ENCODE measurements at regions not wholly inside any gene's neighbourhood (a gene's known extent, or its start where the extent isn't known, plus 50 kb on each side); places are given as distances from the start of the nearest gene placed in this dataset.
"Not testable (repeated sequence)": the region's sequence is repeated elsewhere in the genome, so short reads cannot be mapped to it uniquely, and the experiment has no call there.

GRCh38 chr7:47056731-47057130 is 525.2 kb downstream of the TNS3 start:
- Histone ChIP-seq H3K27ac (ENCODE audit: insufficient read depth, low read length) (no peak overlapping the region), H4K8ac (ENCODE audit: low read depth in 2 of 2, low read length in 2 of 2) (no peak overlapping the region), H2BK120ac (ENCODE audit: low read depth, low read length) (no peak overlapping the region), H2BK5ac (ENCODE audit: low read depth, low read length, poor library complexity, severe bottlenecking) (no peak overlapping the region), H3K4ac (ENCODE audit: low read depth, low read length) (no peak overlapping the region), H4K20me1 (ENCODE audit: insufficient read depth, low read length) (no peaks in the 10 kb centered on the region), H2AFZ (replicated peaks; ENCODE audit: low read length, poor library complexity) (no peak overlapping the region), H3K4me3 (ENCODE audit: insufficient read depth, low read depth, low read length) (no peak overlapping the region), H2AK5ac (ENCODE audit: low read depth, low read length) (no peak overlapping the region), H3K56ac (ENCODE audit: extremely low read depth, insufficient read depth, low read length) (no peak overlapping the region), H2BK20ac (ENCODE audit: low read depth, low read length) (no peak overlapping the region), H3K9ac (ENCODE audit: low read depth, low read length) (no peak overlapping the region), H3K79me1 (ENCODE audit: low read depth in 1 of 2, low read length in 2 of 2) (no peaks in the 10 kb centered on the region), H3K4me2 (ENCODE audit: low read depth, low read length) (no peak overlapping the region), H3K23ac (ENCODE audit: low read depth, low read length) (no peak overlapping the region), H3K14ac (replicated peaks; ENCODE audit: low read depth, low read length) (no peak overlapping the region), H2AK9ac (replicated peaks; ENCODE audit: low read depth, low read length, poor library complexity) (no peak overlapping the region), H3K36me3 (ENCODE audit: control insufficient read depth, insufficient read depth, low read length) (no peaks in the 10 kb centered on the region), H2BK15ac (ENCODE audit: low read depth, low read length) (no peak overlapping the region), H3K9me3 (ENCODE audit: control insufficient read depth, insufficient read depth, low read length) (peaks cover 4% of the 10 kb centered on the region), H3K27me3 (ENCODE audit: control insufficient read depth, insufficient read depth, low read length) (peaks cover 8% of the 10 kb centered on the region), H4K5ac (ENCODE audit: low read depth, low read length) (no peak overlapping the region), H3K4me1 (ENCODE audit: control insufficient read depth, insufficient read depth, low read length) (no peaks in the 10 kb centered on the region), H3K9me1 (ENCODE audit: insufficient read depth, low read length) (no peaks in the 10 kb centered on the region), H3K18ac (ENCODE audit: low read depth, low read length) (no peak overlapping the region), H4K91ac (ENCODE audit: insufficient read depth, low read depth, low read length) (no peak overlapping the region)
- POLR2A ChIA-PET (ENCODE audit: unreplicated experiment): no interaction called here
- BruUV-seq (replicated peaks): no TSS peak
- intact Hi-C loops (cut with micrococcal nuclease) (no loop called here), dilution Hi-C loops (cut with HindIII; ENCODE audit: low sequenced_read_pairs, unreplicated experiment) (no loop called here), in situ Hi-C loops (cut with MboI; ENCODE audit: low sequenced_read_pairs) (no loop called here)
- no CpG with 5 or more reads among the region's 2 CpGs for WGBS, 2 experiments (ENCODE audit: extremely low coverage in 2 of 2, insufficient read length in 1 of 2)
- ATAC-seq (ENCODE audit: low read depth) (no peak), DNase-seq (no peak)
- TF ChIP-seq MAZ (IDR thresholded peaks at IDR 0.05; ENCODE audit: borderline replicate concordance, low read depth, low read length): no peak
- TF ChIP-seq CHD1 (IDR thresholded peaks at IDR 0.05; ENCODE audit: low read depth, low read length): no peak
- TF ChIP-seq, protein P1, sequence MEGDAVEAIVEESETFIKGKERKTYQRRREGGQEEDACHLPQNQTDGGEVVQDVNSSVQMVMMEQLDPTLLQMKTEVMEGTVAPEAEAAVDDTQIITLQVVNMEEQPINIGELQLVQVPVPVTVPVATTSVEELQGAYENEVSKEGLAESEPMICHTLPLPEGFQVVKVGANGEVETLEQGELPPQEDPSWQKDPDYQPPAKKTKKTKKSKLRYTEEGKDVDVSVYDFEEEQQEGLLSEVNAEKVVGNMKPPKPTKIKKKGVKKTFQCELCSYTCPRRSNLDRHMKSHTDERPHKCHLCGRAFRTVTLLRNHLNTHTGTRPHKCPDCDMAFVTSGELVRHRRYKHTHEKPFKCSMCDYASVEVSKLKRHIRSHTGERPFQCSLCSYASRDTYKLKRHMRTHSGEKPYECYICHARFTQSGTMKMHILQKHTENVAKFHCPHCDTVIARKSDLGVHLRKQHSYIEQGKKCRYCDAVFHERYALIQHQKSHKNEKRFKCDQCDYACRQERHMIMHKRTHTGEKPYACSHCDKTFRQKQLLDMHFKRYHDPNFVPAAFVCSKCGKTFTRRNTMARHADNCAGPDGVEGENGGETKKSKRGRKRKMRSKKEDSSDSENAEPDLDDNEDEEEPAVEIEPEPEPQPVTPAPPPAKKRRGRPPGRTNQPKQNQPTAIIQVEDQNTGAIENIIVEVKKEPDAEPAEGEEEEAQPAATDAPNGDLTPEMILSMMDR (conservative IDR thresholded peaks at IDR 0.05; ENCODE audit: low read depth, low read length): no peak
- TF ChIP-seq MAFK (IDR thresholded peaks at IDR 0.05; ENCODE audit: low read depth, low read length): no peak
- CTCF ChIA-PET: no interaction called here

DNA sequence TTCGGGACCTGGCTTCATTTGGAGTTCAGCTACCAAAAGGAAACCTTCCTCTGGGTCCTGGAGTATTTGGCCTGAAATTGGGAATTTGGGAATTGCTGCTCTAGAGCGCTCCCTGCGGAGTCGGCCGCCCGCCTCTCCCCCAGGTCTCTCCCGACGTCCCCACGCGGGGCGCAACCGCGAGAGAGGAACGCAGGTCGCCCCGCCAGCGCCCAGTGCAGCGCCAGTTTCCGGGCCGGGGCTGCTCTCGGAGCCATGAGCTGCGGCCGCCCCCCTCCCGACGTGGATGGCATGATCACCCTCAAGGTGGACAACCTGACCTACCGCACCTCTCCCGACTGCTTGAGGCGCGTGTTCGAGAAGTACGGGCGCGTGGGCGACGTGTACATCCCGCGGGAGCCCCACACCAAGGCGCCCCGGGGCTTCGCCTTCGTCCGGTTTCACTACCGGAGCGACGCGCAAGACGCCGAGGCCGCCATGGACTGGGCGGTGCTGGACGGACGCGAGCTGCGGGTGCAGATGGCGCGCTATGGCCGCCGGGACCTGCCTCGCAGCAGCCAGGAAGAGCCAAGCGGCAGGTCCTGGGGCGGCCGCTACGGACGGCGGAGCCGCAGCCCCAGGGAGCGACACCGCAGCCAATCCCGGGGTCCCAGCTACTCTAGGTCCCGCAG is 529.2 kb downstream of the TNS3 start:
- dilution Hi-C loops (cut with HindIII; ENCODE audit: low sequenced_read_pairs, unreplicated experiment); H3K23ac ChIP-seq (ENCODE audit: low read depth, low read length); H4K20me1 ChIP-seq (ENCODE audit: insufficient read depth, low read length); H3K14ac ChIP-seq (replicated peaks; ENCODE audit: low read depth, low read length); H2AK5ac ChIP-seq (ENCODE audit: low read depth, low read length); H2AFZ ChIP-seq (replicated peaks; ENCODE audit: low read length, poor library complexity); H2AK9ac ChIP-seq (replicated peaks; ENCODE audit: low read depth, low read length, poor library complexity); POLR2A ChIA-PET (ENCODE audit: unreplicated experiment); H4K5ac ChIP-seq (ENCODE audit: low read depth, low read length); H4K91ac ChIP-seq (ENCODE audit: insufficient read depth, low read depth, low read length); H2BK20ac ChIP-seq (ENCODE audit: low read depth, low read length); H3K4me2 ChIP-seq (ENCODE audit: low read depth, low read length); H3K4me1 ChIP-seq (ENCODE audit: control insufficient read depth, insufficient read depth, low read length); H3K4me3 ChIP-seq (ENCODE audit: insufficient read depth, low read depth, low read length); H3K9ac ChIP-seq (ENCODE audit: low read depth, low read length); ATAC-seq (ENCODE audit: low read depth); H2BK120ac ChIP-seq (ENCODE audit: low read depth, low read length); CTCF ChIA-PET; H3K79me1 ChIP-seq (ENCODE audit: low read depth in 1 of 2, low read length in 2 of 2); H3K56ac ChIP-seq (ENCODE audit: extremely low read depth, insufficient read depth, low read length); H3K9me1 ChIP-seq (ENCODE audit: insufficient read depth, low read length); H3K27me3 ChIP-seq (ENCODE audit: control insufficient read depth, insufficient read depth, low read length); intact Hi-C loops (cut with micrococcal nuclease); H3K4ac ChIP-seq (ENCODE audit: low read depth, low read length); H2BK15ac ChIP-seq (ENCODE audit: low read depth, low read length); H3K9me3 ChIP-seq (ENCODE audit: control insufficient read depth, insufficient read depth, low read length); H3K27ac ChIP-seq (ENCODE audit: insufficient read depth, low read length); H3K18ac ChIP-seq (ENCODE audit: low read depth, low read length); BruUV-seq (replicated peaks); H3K36me3 ChIP-seq (ENCODE audit: control insufficient read depth, insufficient read depth, low read length); in situ Hi-C loops (cut with MboI; ENCODE audit: low sequenced_read_pairs); DNase-seq; H2BK5ac ChIP-seq (ENCODE audit: low read depth, low read length, poor library complexity, severe bottlenecking); H4K8ac ChIP-seq (ENCODE audit: low read depth in 2 of 2, low read length in 2 of 2): not testable (repeated sequence)
- WGBS, 2 experiments (ENCODE audit: extremely low coverage in 2 of 2, insufficient read length in 1 of 2): 55% methylated on average over 30 of the region's 70 CpGs; no CpG with 5 or more reads in 1 of the 2 experiments

Measured in IMR-90 (cell line).